ENCODE measurements at regions not wholly inside any gene's neighbourhood (a gene's known extent, or its start where the extent isn't known, plus 50 kb on each side); places are given as distances from the start of the nearest gene placed in this dataset.

DNA sequence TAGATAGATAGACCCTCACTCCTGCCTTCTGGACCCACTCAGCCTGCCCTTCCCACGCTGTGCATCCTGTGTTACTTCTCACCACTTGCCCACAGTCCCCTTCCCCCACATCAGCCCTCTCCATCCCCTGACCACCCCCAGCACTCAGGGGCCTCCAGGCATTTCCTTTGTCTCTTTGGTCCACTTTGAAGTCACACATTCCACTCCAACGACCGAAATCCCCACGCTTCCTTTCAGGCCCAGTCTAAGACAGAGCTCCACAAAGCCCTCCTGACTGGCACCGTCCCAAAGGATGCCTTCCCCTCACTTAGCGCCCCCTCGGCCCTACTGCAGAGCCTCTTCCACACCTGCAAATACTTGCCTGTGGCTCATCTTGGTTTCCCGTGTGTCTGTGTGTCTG lies 83.8 kb downstream of the FOXF2 start:
- TF ChIP-seq, protein P1, sequence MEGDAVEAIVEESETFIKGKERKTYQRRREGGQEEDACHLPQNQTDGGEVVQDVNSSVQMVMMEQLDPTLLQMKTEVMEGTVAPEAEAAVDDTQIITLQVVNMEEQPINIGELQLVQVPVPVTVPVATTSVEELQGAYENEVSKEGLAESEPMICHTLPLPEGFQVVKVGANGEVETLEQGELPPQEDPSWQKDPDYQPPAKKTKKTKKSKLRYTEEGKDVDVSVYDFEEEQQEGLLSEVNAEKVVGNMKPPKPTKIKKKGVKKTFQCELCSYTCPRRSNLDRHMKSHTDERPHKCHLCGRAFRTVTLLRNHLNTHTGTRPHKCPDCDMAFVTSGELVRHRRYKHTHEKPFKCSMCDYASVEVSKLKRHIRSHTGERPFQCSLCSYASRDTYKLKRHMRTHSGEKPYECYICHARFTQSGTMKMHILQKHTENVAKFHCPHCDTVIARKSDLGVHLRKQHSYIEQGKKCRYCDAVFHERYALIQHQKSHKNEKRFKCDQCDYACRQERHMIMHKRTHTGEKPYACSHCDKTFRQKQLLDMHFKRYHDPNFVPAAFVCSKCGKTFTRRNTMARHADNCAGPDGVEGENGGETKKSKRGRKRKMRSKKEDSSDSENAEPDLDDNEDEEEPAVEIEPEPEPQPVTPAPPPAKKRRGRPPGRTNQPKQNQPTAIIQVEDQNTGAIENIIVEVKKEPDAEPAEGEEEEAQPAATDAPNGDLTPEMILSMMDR (IDR thresholded peaks at IDR 0.05; ENCODE audit: insufficient read depth, low read depth, low read length) = no peak
- TF ChIP-seq EZH2 (IDR thresholded peaks at IDR 0.05; ENCODE audit: insufficient read depth, low read length) = no peak

Data from astrocyte (in vitro differentiated cells and primary cell).